A549 (cell line): ENCODE measurements at regions not wholly inside any gene's neighbourhood (a gene's known extent, or its start where the extent isn't known, plus 50 kb on each side); places are given as distances from the start of the nearest gene placed in this dataset.
A peak's percentile ranks its signal among the peaks of the same experiment; 100 is the strongest.

Source experiments
- ATAC-seq, 2 experiments: fragments of 200-7000 bp in 1 of 2; fragments of >200 bp in 1 of 2; cut with Nextera tagmentation in 1 of 2; cut with Tn5 transposase in 1 of 2; 3 replicates each; pipeline versions ENCODE4 v1.8.0 to v1.9.1; 2018 to 2020; ENCODE audit warnings: mild to moderate bottlenecking in 1 of 2, moderate library complexity in 1 of 2
- CTCF ChIA-PET: fragments of 300-600 bp; sonication (Branson Sonifier 250); formaldehyde crosslinking; extraction: SDS; loops from one replicate; lab custom pipeline; 2021; ENCODE audit warnings: antibody characterized with exemption, inconsistent platforms; lab: Yijun Ruan, JAX
- POLR2A ChIA-PET: fragments of 350-600 bp; formaldehyde crosslinking; extraction: SDS; loops from one replicate; lab custom pipeline; 2021; ENCODE audit warnings: antibody characterized with exemption, inconsistent platforms; lab: Yijun Ruan, JAX
- DNase-seq, 2 experiments: peaks; one replicate each; pipeline versions ENCODE4 v3.0.0 to v3.0.0-alpha.2; 2011 to 2016; ENCODE audit warnings: low read depth in 1 of 2, low spot score in 1 of 2
- FAIRE-seq: peaks from 2 replicates; lab custom pipeline; 2011; peaks lifted over from hg19 to GRCh38; lab: Jason Lieb, UNC
- H3K27ac ChIP-seq, 2 experiments: fragments of >200 bp; sonication (Bioruptor Twin); formaldehyde crosslinking; 3 replicates each; pipeline ENCODE4 v1.5.1; 2016 to 2017
- H3K4me1 ChIP-seq: fragments of >200 bp; sonication (Bioruptor Twin); formaldehyde crosslinking; 3 replicates; pipeline ENCODE4 v1.6.1; 2016
- H3K4me2 ChIP-seq: fragments of >200 bp; sonication (Bioruptor Twin); formaldehyde crosslinking; 3 replicates; pipeline ENCODE4 v1.6.1; 2016
- H3K4me3 ChIP-seq: fragments of >200 bp; sonication (Bioruptor Twin); formaldehyde crosslinking; 3 replicates; pipeline ENCODE4 v1.5.1; 2016
- H3K9me3 ChIP-seq: fragments of >200 bp; sonication (Bioruptor Twin); formaldehyde crosslinking; 3 replicates; pipeline ENCODE4 v1.6.1; 2016
- BHLHE40 ChIP-seq: IDR thresholded peaks from 2 replicates; pipeline ENCODE4 v1.6.1; 2012; ENCODE audit warnings: low read depth, low read length, inconsistent platforms
- CBX8 ChIP-seq: fragments of 200-600 bp; sonication (generic); IDR thresholded peaks from 2 replicates; pipeline ENCODE4 v1.6.1; 2016
- CEBPB ChIP-seq, 2 experiments: fragments of >200 bp in 1 of 2; sonication (Bioruptor Twin) in 1 of 2; formaldehyde crosslinking in 1 of 2; IDR thresholded peaks; 2 replicates each; pipeline ENCODE4 v1.6.1; 2012 to 2016
- CHD4 ChIP-seq: fragments of 200-600 bp; sonication (generic); IDR thresholded peaks from 2 replicates; pipeline ENCODE4 v1.6.1; 2016; ENCODE audit warnings: antibody characterized with exemption, mild to moderate bottlenecking, borderline replicate concordance
- E2F6 ChIP-seq: IDR thresholded peaks from 2 replicates; pipeline ENCODE4 v1.6.1; 2012; ENCODE audit warnings: low read depth, borderline replicate concordance
- EHF ChIP-seq: fragments of 250-450 bp; sonication (Bioruptor Pico); IDR thresholded peaks from 2 replicates; pipeline ENCODE4 v1.5.0; 2020; ENCODE audit warnings: mild to moderate bottlenecking
- EHMT2 ChIP-seq: fragments of 200-600 bp; sonication (generic); IDR thresholded peaks from 2 replicates; pipeline ENCODE4 v1.6.1; 2016; ENCODE audit warnings: antibody characterized with exemption, low read depth, mild to moderate bottlenecking, moderate library complexity
- ESRRA ChIP-seq: fragments of 150-350 bp; IDR thresholded peaks from 2 replicates; pipeline ENCODE4 v1.6.1; 2014; ENCODE audit warnings: mild to moderate bottlenecking, low read length, borderline replicate concordance
- GATA3 ChIP-seq: IDR thresholded peaks from 2 replicates; pipeline ENCODE4 v1.6.1; 2012; ENCODE audit warnings: borderline replicate concordance
- HES2 ChIP-seq: fragments of >200 bp; sonication (Bioruptor Twin); formaldehyde crosslinking; IDR thresholded peaks from 2 replicates; pipeline ENCODE4 v1.6.1; 2016
- HOXB13 ChIP-seq: fragments of 250-450 bp; sonication (Bioruptor Pico); IDR thresholded peaks from 2 replicates; pipeline ENCODE4 v1.5.0; 2020; ENCODE audit warnings: low read depth, mild to moderate bottlenecking, moderate library complexity
- KDM1A ChIP-seq: fragments of 200-600 bp; sonication (generic); IDR thresholded peaks from 2 replicates; pipeline ENCODE4 v1.6.1; 2016; ENCODE audit warnings: low read depth, mild to moderate bottlenecking
- MAZ ChIP-seq: fragments of 150-350 bp; IDR thresholded peaks from 2 replicates; pipeline ENCODE4 v1.6.1; 2014; ENCODE audit warnings: antibody characterized with exemption, low read depth, low read length, borderline replicate concordance
- NFE2L2 ChIP-seq: fragments of 150-350 bp; conservative IDR thresholded peaks from 2 replicates; pipeline ENCODE4 v1.6.1; 2014; ENCODE audit warnings: low read length
- NPAS2 ChIP-seq: fragments of 250-450 bp; sonication (Bioruptor Pico); IDR thresholded peaks from 2 replicates; pipeline ENCODE4 v1.8.0; 2022; ENCODE audit warnings: mild to moderate bottlenecking, moderate library complexity, borderline replicate concordance
- PHF8 ChIP-seq: fragments of 200-600 bp; sonication (generic); IDR thresholded peaks from 2 replicates; pipeline ENCODE4 v1.6.1; 2016; ENCODE audit warnings: low read depth, mild to moderate bottlenecking, antibody characterized with exemption, moderate library complexity, borderline replicate concordance
- RAD21 ChIP-seq, 2 experiments: fragments of >200 bp in 1 of 2; sonication (Bioruptor Twin) in 1 of 2; formaldehyde crosslinking in 1 of 2; IDR thresholded peaks in 1 of 2; conservative IDR thresholded peaks in 1 of 2; 2 replicates in 1 of 2; 3 replicates in 1 of 2; pipeline ENCODE4 v1.6.1; 2012 to 2018; ENCODE audit warnings: inconsistent platforms in 1 of 2
- REST ChIP-seq: fragments of 200-600 bp; sonication (generic); IDR thresholded peaks from 2 replicates; pipeline ENCODE4 v1.6.1; 2016; ENCODE audit warnings: antibody characterized with exemption, mild to moderate bottlenecking, moderate library complexity
- RFX5 ChIP-seq: fragments of 450-650 bp; IDR thresholded peaks from 2 replicates; pipeline ENCODE4 v1.7.1; 2014; ENCODE audit warnings: antibody characterized with exemption, mild to moderate bottlenecking, moderate library complexity
- SMC3 ChIP-seq: fragments of >200 bp; sonication (Bioruptor Twin); formaldehyde crosslinking; IDR thresholded peaks from 3 replicates; pipeline ENCODE4 v1.6.1; 2018; ENCODE audit warnings: inconsistent platforms
- SREBF2 ChIP-seq: fragments of 450-650 bp; IDR thresholded peaks from 2 replicates; pipeline ENCODE4 v1.6.1; 2014; ENCODE audit warnings: mild to moderate bottlenecking, moderate library complexity
- ZSCAN20 ChIP-seq: fragments of 250-450 bp; sonication (Bioruptor Pico); IDR thresholded peaks from 2 replicates; pipeline ENCODE4 v1.8.0; 2022; ENCODE audit warnings: mild to moderate bottlenecking, moderate library complexity
- WGBS: methylation state at CpG from one replicate; pipeline ENCODE4 v1.1.6; 2017; ENCODE audit errors: missing lambda C conversion rate; 5-methylcytosine and 5-hydroxymethylcytosine counted together
- TF ChIP-seq, protein P1 (sequence below): fragments of 450-650 bp; IDR thresholded peaks from 2 replicates; pipeline ENCODE4 v1.6.1; 2014; ENCODE audit warnings: antibody characterized with exemption
- TF ChIP-seq, protein P2 (sequence below): fragments of 250-450 bp; sonication (Bioruptor Pico); IDR thresholded peaks from 2 replicates; pipeline ENCODE4 v1.5.0; 2021; ENCODE audit warnings: mild to moderate bottlenecking, moderate library complexity, borderline replicate concordance
- TF ChIP-seq, protein P3 (sequence below): fragments of >200 bp; sonication (Bioruptor Twin); formaldehyde crosslinking; IDR thresholded peaks from 3 replicates; pipeline ENCODE4 v1.5.1; 2016
- TF ChIP-seq, protein P4 (sequence below): IDR thresholded peaks from 2 replicates; pipeline ENCODE4 v1.6.1; 2012

DNA sequence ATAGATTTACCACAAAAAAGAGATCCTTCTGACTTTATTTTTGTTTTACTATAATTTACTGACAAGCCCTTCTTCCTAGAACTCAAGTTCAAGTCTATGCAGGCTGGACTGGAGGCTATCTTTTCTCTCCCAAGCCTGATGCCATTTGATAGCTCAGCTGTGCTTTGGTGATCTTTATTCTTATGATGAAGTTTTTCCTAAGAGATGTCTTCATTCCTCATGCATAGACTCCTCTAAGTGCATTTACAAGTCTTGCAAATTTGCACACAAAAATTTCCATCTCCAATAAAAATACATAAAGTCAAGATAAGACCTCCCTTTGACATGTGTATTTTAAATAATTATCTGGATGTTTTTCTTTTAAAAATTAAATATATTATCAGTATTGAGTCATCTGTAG is 167.4 kb upstream of the ETAA1 start:
- Histone ChIP-seq H3K9me3 (no peaks in the 10 kb centered on the region), H3K4me2 (no peak overlapping the region), H3K4me3 (no peak overlapping the region), H3K27ac (no peak overlapping the region), H3K4me1 (no peaks in the 10 kb centered on the region)
- TF ChIP-seq, protein P1, sequence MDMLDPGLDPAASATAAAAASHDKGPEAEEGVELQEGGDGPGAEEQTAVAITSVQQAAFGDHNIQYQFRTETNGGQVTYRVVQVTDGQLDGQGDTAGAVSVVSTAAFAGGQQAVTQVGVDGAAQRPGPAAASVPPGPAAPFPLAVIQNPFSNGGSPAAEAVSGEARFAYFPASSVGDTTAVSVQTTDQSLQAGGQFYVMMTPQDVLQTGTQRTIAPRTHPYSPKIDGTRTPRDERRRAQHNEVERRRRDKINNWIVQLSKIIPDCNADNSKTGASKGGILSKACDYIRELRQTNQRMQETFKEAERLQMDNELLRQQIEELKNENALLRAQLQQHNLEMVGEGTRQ = no peak
- no peak for TF ChIP-seq HOXB13 (CRISPR knock-in tag)
- TF ChIP-seq MAZ = no peak
- ChIA-PET CTCF (interaction anchor here (1.0 to 1.6 kb wide), 2 partner anchors 14 to 18 kb away, joined by 3 read pairs; no protein-coding TSS in a partner anchor), POLR2A (no interaction called here)
- ATAC-seq (no peak), FAIRE-seq (no peak), DNase-seq (no peak)

DNA sequence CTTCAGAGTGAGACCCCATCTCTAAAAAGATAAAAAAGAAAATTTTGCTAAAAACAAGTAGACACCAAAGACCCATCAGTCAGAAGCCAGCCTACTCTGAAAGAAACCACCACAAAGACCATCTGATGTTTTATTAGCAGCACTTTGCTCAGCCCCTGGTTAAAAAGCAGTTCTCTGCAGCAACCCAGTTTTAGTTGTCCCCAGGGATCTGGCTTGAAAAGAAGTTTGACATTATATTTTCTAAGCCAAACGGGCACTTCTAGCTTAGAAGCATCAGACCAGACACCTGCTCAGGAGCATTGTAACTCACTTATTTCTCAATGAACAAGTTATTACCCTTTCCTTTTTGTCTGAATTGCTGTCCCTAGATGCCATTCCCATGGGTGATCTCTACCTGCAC is 164.2 kb upstream of the ETAA1 start:
- POLR2A ChIA-PET = no interaction called here
- WGBS = 20% methylated on average over 1 of the region's 1 CpG
- H3K9me3 ChIP-seq = no peaks in the 10 kb centered on the region
- CTCF ChIA-PET = no interaction called here
- TF ChIP-seq, protein P2, sequence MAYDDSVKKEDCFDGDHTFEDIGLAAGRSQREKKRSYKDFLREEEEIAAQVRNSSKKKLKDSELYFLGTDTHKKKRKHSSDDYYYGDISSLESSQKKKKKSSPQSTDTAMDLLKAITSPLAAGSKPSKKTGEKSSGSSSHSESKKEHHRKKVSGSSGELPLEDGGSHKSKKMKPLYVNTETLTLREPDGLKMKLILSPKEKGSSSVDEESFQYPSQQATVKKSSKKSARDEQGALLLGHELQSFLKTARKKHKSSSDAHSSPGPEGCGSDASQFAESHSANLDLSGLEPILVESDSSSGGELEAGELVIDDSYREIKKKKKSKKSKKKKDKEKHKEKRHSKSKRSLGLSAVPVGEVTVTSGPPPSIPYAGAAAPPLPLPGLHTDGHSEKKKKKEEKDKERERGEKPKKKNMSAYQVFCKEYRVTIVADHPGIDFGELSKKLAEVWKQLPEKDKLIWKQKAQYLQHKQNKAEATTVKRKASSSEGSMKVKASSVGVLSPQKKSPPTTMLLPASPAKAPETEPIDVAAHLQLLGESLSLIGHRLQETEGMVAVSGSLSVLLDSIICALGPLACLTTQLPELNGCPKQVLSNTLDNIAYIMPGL (CRISPR knock-in tag) = no peak
- TF ChIP-seq ZSCAN20 (CRISPR knock-in tag) (no peak), KDM1A (no peak), ESRRA (no peak), CEBPB (IDR thresholded peaks at IDR 0.05) (no peak), SMC3 (no peak), CHD4 (no peak), EHMT2 (no peak), PHF8 (no peak), NFE2L2 (no peak), CBX8 (no peak), RFX5 (no peak), EHF (CRISPR knock-in tag) (no peak), BHLHE40 (no peak), NPAS2 (no peak), GATA3 (no peak)
- TF ChIP-seq, protein P3, sequence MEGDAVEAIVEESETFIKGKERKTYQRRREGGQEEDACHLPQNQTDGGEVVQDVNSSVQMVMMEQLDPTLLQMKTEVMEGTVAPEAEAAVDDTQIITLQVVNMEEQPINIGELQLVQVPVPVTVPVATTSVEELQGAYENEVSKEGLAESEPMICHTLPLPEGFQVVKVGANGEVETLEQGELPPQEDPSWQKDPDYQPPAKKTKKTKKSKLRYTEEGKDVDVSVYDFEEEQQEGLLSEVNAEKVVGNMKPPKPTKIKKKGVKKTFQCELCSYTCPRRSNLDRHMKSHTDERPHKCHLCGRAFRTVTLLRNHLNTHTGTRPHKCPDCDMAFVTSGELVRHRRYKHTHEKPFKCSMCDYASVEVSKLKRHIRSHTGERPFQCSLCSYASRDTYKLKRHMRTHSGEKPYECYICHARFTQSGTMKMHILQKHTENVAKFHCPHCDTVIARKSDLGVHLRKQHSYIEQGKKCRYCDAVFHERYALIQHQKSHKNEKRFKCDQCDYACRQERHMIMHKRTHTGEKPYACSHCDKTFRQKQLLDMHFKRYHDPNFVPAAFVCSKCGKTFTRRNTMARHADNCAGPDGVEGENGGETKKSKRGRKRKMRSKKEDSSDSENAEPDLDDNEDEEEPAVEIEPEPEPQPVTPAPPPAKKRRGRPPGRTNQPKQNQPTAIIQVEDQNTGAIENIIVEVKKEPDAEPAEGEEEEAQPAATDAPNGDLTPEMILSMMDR = no peak
- H3K27ac ChIP-seq = no peak overlapping the region
- ATAC-seq (no peak), DNase-seq (no peak), FAIRE-seq (no peak)
- no peak overlapping the region for H3K4me3 ChIP-seq
- no peak overlapping the region for H3K4me2 ChIP-seq
- H3K4me1 ChIP-seq = no peaks in the 10 kb centered on the region

DNA sequence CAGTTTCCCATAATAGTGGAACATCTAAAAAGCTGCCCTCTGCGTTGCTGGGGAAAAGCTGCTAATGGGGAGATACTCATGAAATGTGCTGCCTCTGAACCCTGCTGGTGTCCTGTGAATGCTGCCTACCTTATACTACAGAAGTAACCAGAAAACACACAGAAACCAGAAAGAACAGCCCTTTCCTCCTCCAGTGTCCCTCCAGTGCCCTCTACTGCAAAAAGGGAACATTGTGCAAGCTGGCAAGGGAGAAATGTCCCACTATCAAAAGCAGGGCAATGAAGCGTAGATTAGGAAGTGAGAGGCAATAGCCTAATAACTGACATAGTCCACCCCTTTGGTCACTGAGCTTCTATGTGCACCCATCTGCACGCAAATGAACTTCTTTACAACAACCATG is 162.7 kb upstream of the ETAA1 start:
- CTCF ChIA-PET = interaction anchor here (0.8 to 1.5 kb wide), 5 partner anchors 8 to 964 kb away, joined by 3 to 5 read pairs (median 3); no protein-coding TSS in a partner anchor
- no peak for FAIRE-seq
- H3K4me2 ChIP-seq = no peak overlapping the region
- no peaks in the 10 kb centered on the region for H3K9me3 ChIP-seq
- no peaks in the 10 kb centered on the region for H3K4me1 ChIP-seq
- POLR2A ChIA-PET = no interaction called here
- no peak overlapping the region for H3K4me3 ChIP-seq
- WGBS = 41% methylated on average over 3 of the region's 3 CpGs
- ATAC-seq = peak; percentile 55 to 63; a peak in 3 of 6 replicates
- peak in 1 of 2 experiments; percentile 22 for DNase-seq
- H3K27ac ChIP-seq = no peak overlapping the region
- peak in 1 of 2 experiments; percentile 48; a peak in 3 of 5 replicates for TF ChIP-seq RAD21 (conservative IDR thresholded peaks at IDR 0.05 in 1 of 2, IDR thresholded peaks at IDR 0.05 in 1 of 2)
- no peak for TF ChIP-seq REST
- no peak for TF ChIP-seq E2F6
- TF ChIP-seq, protein P4, sequence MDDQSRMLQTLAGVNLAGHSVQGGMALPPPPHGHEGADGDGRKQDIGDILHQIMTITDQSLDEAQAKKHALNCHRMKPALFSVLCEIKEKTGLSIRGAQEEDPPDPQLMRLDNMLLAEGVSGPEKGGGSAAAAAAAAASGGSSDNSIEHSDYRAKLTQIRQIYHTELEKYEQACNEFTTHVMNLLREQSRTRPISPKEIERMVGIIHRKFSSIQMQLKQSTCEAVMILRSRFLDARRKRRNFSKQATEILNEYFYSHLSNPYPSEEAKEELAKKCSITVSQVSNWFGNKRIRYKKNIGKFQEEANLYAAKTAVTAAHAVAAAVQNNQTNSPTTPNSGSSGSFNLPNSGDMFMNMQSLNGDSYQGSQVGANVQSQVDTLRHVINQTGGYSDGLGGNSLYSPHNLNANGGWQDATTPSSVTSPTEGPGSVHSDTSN = no peak
- TF ChIP-seq MAZ = no peak
- no peak for TF ChIP-seq HES2
- TF ChIP-seq SREBF2 = no peak
